HFF-Myc (cell line): ENCODE measurements at regions not wholly inside any gene's neighbourhood (a gene's known extent, or its start where the extent isn't known, plus 50 kb on each side); places are given as distances from the start of the nearest gene placed in this dataset.

ENCODE experiments used
- DNase-seq: peaks from one replicate; pipeline ENCODE4 v3.0.0-alpha.2; 2011; ENCODE audit warnings: low read depth; ENCODE audit errors: extremely low read depth
- H3K4me3 ChIP-seq: replicated peaks from 2 replicates; pipeline ENCODE4 v1.5.1; 2011; ENCODE audit warnings: low read depth, mild to moderate bottlenecking, control low read depth, low read length
- TF ChIP-seq, protein P1 (sequence below): IDR thresholded peaks from 2 replicates; pipeline ENCODE4 v1.5.1; 2012; ENCODE audit warnings: mild to moderate bottlenecking, low read depth, low read length, control low read depth; ENCODE audit errors: missing control alignments

DNA sequence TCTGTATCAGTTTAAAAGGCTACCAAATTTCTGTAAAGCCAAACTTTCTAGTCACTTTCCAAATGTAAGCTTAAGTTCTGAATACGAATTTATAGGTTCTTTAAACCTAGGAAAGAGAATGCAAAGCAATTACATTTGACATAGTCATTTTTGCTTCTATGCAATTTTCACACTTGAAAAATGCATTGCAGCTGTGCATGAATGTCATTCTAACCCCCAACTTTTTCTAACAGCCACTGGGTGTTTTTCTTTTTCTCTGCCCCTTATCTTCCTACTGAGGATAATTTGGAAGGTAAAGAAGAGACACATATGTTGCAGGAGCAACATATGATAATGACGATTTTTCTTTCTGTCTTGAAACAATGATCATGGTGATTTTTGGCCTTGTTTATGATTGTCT is 537.5 kb downstream of the SPRY1 start:
- TF ChIP-seq, protein P1, sequence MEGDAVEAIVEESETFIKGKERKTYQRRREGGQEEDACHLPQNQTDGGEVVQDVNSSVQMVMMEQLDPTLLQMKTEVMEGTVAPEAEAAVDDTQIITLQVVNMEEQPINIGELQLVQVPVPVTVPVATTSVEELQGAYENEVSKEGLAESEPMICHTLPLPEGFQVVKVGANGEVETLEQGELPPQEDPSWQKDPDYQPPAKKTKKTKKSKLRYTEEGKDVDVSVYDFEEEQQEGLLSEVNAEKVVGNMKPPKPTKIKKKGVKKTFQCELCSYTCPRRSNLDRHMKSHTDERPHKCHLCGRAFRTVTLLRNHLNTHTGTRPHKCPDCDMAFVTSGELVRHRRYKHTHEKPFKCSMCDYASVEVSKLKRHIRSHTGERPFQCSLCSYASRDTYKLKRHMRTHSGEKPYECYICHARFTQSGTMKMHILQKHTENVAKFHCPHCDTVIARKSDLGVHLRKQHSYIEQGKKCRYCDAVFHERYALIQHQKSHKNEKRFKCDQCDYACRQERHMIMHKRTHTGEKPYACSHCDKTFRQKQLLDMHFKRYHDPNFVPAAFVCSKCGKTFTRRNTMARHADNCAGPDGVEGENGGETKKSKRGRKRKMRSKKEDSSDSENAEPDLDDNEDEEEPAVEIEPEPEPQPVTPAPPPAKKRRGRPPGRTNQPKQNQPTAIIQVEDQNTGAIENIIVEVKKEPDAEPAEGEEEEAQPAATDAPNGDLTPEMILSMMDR, result no peak
- no peak for DNase-seq
- no peak overlapping the region for H3K4me3 ChIP-seq

DNA sequence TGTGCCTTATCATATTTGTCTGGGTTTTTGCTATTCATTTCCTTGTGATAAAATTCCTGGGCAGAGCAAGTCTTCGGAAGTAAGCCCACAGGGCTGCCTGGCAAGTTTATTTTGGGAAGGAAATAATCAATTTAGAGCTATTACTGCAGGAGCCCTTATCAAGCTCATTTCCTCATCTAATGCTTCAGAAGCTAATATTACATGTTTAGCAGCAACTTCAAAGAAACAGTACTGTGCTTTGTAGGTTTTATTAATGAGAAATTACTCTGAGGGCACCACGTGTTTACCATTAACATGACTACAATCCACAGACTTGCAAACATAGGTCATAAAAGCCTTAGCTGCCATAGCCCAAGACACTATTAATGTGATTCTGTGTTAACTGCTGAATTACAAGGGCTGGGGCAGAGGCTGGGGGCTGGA is 540.0 kb downstream of the SPRY1 start:
- TF ChIP-seq, protein P1, result no peak
- H3K4me3 ChIP-seq, result no peak overlapping the region
- no peak for DNase-seq

DNA sequence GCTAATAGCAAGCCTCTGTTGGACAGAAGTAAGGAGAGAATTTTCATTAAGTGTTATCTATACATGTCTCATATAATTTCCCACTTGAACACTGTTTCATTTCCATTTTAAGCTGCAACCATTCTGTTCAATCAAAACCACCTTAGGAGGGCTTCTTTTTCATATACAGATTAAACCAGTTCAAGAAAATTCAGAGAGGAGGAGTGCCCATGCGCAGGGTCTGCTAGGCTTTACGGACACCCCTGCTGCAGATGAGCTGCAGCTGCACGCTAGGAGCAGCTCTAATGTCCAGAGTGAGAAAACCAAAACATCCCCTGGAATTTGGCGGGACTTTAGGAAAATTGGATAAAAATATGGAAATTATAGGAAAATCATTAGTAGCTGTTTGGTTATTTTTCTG is 541.0 kb downstream of the SPRY1 start:
- TF ChIP-seq, protein P1, result no peak
- H3K4me3 ChIP-seq, result no peak overlapping the region
- no peak for DNase-seq

DNA sequence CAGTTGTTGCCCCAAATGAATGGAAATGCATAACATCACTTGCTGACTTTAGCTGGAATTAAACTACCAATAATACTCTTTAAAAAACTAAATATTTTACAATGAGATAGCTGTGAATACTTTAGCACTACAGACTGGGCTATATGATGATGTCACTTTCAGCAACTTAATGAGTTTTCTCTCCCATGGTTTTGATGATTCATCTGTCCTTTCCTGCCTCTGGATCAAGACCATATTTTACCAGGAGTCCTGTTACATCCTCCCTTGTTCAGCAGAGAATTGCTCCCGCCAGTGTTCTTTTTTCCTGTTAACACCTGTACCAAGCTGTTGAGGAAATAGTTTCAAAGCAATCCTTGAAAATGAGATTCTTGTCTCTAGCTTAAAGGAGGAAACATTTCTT is 543.0 kb downstream of the SPRY1 start:
- H3K4me3 ChIP-seq, result no peak overlapping the region
- peak; percentile 77 for DNase-seq
- TF ChIP-seq, protein P1, result no peak

DNA sequence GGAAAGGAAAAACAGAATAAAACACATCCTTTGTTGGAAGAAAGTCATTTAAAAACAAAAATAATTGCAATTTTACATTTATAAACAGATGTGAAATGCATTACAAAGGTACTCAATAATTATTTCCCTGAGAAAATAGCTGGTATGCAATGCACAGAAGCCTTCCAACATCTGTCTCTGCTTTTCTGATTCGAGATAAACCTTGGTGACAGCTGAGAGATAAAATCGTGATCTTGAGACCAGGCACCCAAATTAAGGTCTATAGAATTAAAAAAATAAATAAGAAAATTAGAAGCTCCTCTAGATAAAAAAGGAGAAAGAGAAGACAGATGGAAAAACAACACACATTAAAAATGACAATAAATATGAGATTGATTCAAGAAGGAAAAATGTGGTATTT is 544.0 kb downstream of the SPRY1 start:
- no peak for DNase-seq
- no peak overlapping the region for H3K4me3 ChIP-seq
- TF ChIP-seq, protein P1, result no peak

DNA sequence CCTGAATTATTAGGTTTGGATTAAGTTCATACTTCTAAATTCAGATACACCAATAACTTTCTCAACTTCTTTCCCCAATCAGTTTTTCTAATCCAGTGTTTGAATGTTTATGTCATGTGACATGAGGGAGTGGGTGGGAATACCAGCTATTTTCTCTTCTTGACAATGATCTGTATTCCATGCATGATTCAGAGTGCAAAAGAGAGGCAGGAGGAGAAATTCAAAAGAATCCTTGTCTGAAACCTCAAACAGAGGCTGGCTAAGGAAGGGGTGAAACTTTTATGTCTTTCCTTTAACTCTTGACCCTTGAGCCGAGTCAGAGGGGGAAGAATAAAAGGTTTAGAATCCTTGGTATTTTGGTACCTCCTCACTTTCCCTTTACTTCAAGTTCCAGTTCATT is 544.7 kb downstream of the SPRY1 start:
- TF ChIP-seq, protein P1, result no peak
- H3K4me3 ChIP-seq, result no peak overlapping the region
- no peak for DNase-seq

DNA sequence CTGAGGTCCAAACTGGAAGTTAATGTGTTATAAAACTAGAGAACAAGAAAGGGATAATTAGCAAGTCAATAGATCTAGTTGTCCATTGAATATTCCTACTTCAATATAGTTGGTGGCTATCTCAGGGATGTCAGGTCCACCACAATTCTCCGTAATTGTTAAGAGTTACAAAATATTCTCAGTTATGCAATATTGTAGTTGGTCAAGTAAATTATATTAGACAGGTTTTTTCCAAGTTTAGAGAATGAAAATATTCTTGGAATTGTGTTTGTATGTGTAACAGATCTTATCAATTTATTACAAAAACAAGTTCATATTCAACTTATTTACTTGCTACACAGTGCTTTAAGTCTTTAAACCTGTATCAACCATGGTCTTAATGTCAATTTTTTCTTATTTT is 547.4 kb downstream of the SPRY1 start:
- DNase-seq, result no peak
- TF ChIP-seq, protein P1, result no peak
- no peak overlapping the region for H3K4me3 ChIP-seq
